ENCODE measurements at regions not wholly inside any gene's neighbourhood (a gene's known extent, or its start where the extent isn't known, plus 50 kb on each side); places are given as distances from the start of the nearest gene placed in this dataset.

DNA sequence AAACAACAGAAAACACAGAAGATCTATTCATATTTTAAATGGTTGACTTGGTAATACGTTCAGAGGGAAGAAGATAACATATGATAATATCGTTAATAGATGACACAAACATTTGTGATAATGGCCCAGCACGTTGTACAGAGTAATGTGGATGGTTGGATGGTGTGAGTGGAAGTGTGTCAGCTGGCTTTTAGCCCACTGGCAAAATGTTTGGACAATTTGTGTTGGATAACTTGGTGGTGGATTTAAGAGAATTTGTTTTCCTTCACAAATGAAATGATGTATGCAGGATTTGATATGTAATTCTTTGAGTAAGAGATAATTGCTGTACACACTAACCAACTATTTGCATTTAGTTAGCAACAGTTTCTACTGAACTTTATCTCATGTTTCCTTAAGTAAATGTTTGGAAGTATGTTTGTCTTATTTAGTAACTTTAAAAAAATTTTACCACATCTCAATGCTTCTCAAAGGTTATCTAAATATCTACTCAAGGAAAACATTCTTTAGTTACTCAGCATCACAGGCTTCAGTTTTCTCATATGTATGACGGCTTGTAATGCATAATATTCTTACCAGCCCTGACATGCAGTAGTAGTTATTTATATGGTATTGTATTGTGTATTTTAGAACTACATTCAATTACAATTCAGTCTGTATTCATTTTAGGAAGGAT is 328.5 kb upstream of the GOLIM4 start:
- no peak for DNase-seq (ENCODE audit: insufficient read length, low spot score)
- no peak for FAIRE-seq

GRCh38 chr3:168422843-168423242 is 327.1 kb upstream of the GOLIM4 start:
- DNase-seq (ENCODE audit: insufficient read length, low spot score) (no peak), FAIRE-seq (no peak)

GRCh38 chr3:168419091-168419490 is 323.4 kb upstream of the GOLIM4 start:
- FAIRE-seq = no peak
- no peak for DNase-seq (ENCODE audit: insufficient read length, low spot score)

GRCh38 chr3:168417016-168417415 is 321.3 kb upstream of the GOLIM4 start:
- FAIRE-seq = no peak
- no peak for DNase-seq (ENCODE audit: insufficient read length, low spot score)

GRCh38 chr3:168416446-168416845 is 320.7 kb upstream of the GOLIM4 start:
- DNase-seq (ENCODE audit: insufficient read length, low spot score) = no peak
- no peak for FAIRE-seq

DNA sequence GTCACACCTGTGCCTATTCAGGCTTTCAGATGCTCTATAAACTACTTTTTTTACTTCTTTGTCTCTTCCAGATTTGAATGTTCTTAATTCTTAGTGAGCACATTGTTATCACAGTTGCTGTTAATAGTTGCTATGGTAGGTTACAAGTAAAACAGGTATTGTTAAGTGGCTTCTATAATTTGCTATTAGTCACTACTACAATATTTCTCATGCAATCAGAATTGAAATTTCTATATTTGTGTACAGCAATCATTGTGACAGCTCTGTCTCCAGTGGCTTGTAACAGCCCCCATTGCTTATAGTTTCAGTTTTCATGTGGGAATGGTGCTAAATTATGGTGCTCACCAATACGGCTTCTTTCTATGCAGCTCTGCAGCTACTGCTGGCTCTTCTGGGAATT is 318.4 kb upstream of the GOLIM4 start:
- DNase-seq (ENCODE audit: insufficient read length, low spot score) = no peak
- no peak for FAIRE-seq

DNA sequence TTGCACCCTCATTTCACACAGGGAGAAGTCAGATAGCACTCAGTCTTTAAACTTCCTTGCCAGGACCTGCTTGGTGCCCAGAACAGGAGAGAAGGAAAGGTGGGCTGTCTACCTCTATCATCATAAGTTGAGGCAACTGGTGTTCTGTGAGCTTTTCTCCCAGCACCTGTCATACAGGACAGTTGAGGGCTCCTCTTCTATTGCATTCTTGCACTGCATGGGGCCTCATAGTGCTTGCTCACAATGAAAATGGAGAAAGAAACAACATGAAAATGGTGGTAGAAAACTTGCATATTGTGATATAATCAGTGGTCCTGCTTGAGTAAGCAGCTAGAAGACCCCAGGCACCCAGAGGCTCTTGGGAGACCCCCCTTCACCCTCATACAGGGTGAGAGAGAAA is 311.7 kb upstream of the GOLIM4 start:
- FAIRE-seq (no peak), DNase-seq (ENCODE audit: insufficient read length, low spot score) (no peak)

DNA sequence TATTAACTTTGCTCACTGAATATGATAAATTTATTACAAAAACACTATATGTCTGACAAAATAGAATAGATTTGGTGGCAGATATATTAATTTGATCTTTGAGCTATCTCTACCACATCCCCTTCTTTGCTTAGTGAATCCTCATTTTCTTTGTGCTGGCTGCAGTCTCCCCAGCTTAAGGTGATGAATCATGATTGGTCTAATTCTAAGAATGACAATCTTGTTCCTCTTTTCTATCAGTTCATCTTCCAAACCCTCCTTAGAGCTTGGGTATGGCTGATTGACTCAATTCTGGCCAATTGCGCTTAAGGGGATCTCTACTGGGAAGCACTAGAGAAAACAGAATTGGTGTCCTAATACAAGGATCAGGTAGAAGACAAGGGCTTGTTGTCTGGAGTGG is 309.6 kb upstream of the GOLIM4 start:
- FAIRE-seq (no peak), DNase-seq (ENCODE audit: insufficient read length, low spot score) (no peak)

DNA sequence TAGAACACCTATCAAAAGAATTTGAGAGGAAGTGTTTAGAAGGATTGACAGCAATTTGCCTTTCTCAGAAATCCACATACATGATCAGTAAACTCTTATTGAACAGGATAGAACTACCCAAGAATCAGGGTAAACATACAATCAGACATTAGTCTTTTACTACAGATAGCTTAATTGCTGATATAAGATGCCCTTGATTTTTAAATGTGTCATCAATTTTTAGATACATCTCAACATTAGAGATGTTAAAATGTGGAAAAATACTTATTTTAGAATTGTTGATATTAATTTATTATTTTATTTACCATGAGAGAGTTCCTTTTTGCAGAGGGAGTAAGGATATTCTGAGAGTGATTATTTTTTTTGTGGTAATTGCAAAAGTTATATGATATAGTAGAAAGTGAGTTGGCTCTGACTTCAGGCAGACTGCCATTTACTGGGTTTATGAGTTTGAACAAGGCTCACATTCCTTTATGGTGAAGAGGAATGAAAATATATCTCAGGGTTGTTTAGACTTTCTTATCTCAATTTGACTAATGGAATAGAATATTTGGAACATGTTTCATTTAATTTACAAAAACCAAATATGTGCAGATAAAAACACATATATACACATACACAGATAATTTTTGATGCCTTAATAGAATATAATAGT is 302.8 kb upstream of the GOLIM4 start:
- FAIRE-seq (no peak), DNase-seq (ENCODE audit: insufficient read length, low spot score) (no peak)

DNA sequence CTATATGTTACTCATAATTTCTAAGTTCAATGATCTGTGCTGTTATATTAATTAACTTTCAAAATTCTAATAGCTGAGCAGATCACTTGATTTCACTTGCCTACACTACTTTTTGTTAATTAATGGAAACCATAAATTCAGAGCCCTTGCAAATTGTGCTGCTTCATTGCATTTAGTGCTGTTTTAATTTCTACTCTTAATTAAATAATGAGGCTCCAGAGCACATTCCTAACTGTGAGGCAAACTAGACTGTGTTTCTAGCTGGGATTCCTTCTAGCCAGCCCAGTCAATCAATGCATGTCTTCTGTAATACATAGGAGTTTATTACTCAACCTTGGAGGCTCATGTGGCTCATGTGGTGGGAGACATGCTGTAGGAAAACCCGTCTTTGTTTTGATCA is 301.1 kb upstream of the GOLIM4 start:
- DNase-seq (ENCODE audit: insufficient read length, low spot score) = no peak
- FAIRE-seq = no peak

GRCh38 chr3:168395551-168395950 is 299.8 kb upstream of the GOLIM4 start:
- no peak for FAIRE-seq
- DNase-seq (ENCODE audit: insufficient read length, low spot score) = no peak

- no peak for FAIRE-seq
- DNase-seq (ENCODE audit: insufficient read length, low spot score) = no peak
Measured at GRCh38 chr3:168394439-168394838, 298.7 kb upstream of the GOLIM4 start.

- FAIRE-seq (no peak), DNase-seq (ENCODE audit: insufficient read length, low spot score) (no peak)
Measured at GRCh38 chr3:168386301-168386700, 290.6 kb upstream of the GOLIM4 start.

GRCh38 chr3:168384990-168385389 is 289.3 kb upstream of the GOLIM4 start:
- DNase-seq (ENCODE audit: insufficient read length, low spot score) = no peak

GRCh38 chr3:168383573-168383972 is 287.8 kb upstream of the GOLIM4 start:
- DNase-seq (ENCODE audit: insufficient read length, low spot score) = no peak
- FAIRE-seq = no peak

More at GRCh38 chr3:168384990-168385389, 289.3 kb upstream of the GOLIM4 start:
- no peak for FAIRE-seq

DNA sequence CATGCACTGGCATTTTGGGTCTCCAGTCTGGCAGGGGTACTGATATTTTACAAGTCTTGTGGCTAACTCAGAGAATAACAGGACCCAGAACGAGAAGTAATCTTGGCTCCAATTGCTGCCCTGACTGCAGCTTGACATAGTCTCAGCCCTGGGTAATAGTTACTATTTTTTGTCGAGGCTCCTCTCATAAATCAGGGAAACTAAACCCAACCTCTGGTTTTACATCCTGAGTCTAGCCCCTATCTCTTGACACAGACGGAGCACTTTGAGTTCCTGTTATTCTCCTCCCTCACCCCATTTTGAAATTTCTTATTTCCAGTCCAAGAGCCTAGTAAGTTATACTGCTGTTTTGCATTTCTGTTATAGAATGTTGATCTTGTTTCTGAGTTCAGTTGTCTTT is 276.1 kb upstream of the GOLIM4 start:
- FAIRE-seq (no peak), DNase-seq (ENCODE audit: insufficient read length, low spot score) (no peak)

DNA sequence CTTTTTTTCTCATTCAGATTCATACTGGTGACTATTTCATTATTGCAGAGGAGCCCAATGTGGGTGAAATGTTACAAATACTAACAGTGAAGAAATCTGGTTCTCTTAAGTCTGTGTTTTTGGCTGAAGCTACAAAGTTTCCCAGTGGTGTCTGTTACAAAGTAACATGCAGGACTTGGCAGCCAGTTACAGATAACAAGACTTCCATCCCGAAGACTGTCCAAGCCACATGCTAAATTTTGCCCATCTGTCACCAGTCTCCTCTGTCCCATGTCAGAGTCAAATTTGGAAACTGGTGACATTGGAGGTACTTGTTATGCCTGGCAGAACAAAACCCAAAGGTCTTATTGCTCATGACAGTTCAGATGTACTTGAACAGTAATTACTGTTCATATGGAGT is 269.2 kb upstream of the GOLIM4 start:
- FAIRE-seq (no peak), DNase-seq (ENCODE audit: insufficient read length, low spot score) (no peak)

DNA sequence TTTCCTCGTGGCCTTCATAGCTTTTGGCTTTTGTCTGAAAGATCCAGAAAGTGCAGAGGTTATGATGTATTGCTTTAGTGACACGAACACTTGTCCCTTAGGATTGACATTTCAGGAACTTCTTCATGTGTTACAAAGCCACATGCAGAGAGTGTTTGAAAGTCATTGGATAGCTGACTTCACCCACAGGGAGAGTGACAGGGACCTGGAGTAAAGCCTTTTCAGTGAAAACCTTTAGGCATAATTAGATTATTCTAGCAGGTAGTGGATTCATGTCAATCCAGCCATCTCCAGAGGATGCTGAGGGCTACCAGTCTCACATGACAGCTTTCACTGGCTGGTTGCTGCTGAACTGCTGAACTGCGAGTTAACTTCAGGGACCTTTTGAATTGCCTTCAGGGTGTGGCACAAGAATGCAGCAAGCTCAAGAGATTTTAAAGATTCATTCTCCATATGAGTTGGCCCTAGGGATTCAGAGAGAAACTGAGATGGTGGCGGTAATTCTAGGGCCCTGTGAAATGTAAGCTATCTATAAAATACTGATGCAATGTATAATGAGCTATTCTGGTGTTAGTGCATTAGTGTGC is 267.0 kb upstream of the GOLIM4 start:
- FAIRE-seq (no peak), DNase-seq (ENCODE audit: insufficient read length, low spot score) (no peak)

- FAIRE-seq (no peak), DNase-seq (ENCODE audit: insufficient read length, low spot score) (no peak)
Measured at GRCh38 chr3:168362156-168362555, 266.4 kb upstream of the GOLIM4 start.

DNA sequence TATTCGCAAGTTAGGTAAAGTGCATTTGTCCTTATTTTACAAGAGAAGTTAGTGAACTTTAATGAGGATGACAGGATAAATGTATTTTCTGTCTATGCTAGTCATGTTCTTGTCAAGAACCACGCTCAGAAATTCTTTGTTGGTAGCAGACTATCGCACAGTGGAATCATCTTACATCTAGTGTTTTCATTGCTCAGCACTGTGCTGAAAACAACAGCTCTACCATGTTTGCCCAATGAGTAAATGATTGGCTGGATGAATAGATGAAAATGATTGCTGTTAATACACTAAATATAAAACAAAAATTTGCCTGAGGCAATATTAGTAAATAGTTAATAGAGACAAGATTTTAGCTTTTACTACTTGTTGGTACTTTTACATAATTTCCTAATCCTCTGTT is 265.3 kb upstream of the GOLIM4 start:
- DNase-seq (ENCODE audit: insufficient read length, low spot score) (no peak), FAIRE-seq (no peak)

DNA sequence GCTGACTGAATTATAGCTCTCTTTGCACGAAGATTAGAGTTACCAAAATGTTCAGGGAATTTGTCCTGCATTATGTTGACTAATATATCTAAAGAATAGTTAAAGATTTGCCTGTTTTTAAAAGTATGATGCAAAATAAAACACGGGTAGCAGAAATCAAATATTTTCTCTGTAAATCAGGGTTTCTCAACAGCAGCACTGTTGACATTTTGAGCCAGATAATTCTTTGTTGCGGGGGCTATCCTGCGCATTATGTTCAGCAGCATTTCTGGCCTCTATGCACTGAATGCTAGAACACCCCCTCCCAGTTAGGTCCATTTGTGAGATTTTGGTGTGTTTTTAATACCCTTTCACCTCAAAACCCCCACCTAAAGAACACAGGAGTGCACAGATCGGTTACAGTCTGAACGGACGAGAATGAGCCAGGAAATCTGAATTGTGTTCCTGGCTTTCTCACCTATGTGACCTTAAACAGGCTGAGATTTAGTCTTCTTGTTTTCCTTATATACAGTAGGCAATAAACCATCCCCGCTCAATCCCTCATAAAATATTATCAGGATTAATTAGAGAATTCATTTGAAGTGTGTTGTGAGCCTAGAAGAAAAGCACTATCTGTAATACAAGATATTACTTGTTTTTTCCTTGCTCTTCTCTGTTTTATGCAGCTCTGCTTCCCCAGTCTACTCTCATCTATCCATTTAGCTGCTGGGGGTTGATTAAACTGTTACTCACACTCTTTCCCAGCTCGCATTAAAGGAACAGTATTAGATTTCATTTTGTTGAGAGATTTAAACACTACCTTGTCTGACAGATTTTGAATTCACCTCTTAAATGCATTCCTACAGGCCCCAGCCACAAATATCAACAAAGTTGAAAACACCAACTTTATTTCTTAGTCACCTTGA is 247.5 kb upstream of the GOLIM4 start:
- FAIRE-seq = no peak
- no peak for DNase-seq (ENCODE audit: insufficient read length, low spot score)

Data from GM19239 (cell line).